T-cell (primary cell): ENCODE measurements at regions not wholly inside any gene's neighbourhood (a gene's known extent, or its start where the extent isn't known, plus 50 kb on each side); places are given as distances from the start of the nearest gene placed in this dataset.

Experiments
- ATAC-seq, 4 experiments: fragments of 200-7000 bp in 3 of 4; fragments of 150-1000 bp in 1 of 4; cut with Tn5 transposase; replicated peaks in 1 of 4; 1 replicate in 3 of 4; 2 replicates in 1 of 4; pipeline ENCODE4 v1.10.0; 2021; ENCODE audit warnings: moderate library complexity in 3 of 4, mild to moderate bottlenecking in 2 of 4, moderate number of reproducible peaks in 1 of 4
- CTCF ChIA-PET, 2 donors: fragments of 300-600 bp; sonication (Branson Sonifier 250); formaldehyde crosslinking; loops; one replicate each; lab custom pipeline; 2022; ENCODE audit warnings: antibody characterized with exemption in 2 of 2; lab: Charles Lee
- POLR2A ChIA-PET, 2 donors: fragments of 300-600 bp; sonication (Branson Sonifier 250); formaldehyde crosslinking; loops; one replicate each; lab custom pipeline; 2022; ENCODE audit warnings: antibody characterized with exemption in 2 of 2; lab: Charles Lee
- DNase-seq, 35 experiments: peaks; one replicate each; pipeline versions ENCODE4 v3.0.0 to v3.0.0-alpha.2; 2013 to 2023
- H3K27ac ChIP-seq: one replicate; pipeline ENCODE4 v1.5.1; 2013; ENCODE audit warnings: low read length
- H3K27me3 ChIP-seq, 2 experiments: replicated peaks in 1 of 2; 1 replicate in 1 of 2; 2 replicates in 1 of 2; pipeline versions ENCODE4 v1.6.1 to v1.7.0; 2013; ENCODE audit warnings: low read length in 1 of 2, mixed read lengths in 1 of 2; ENCODE audit not compliant: control insufficient read depth in 2 of 2, insufficient read depth in 2 of 2; ENCODE audit errors: extremely low read depth in 1 of 2
- H3K36me3 ChIP-seq, 2 donors: 1 replicate in 1 of 2; 2 replicates in 1 of 2; pipeline versions ENCODE4 v1.6.1 to v1.7.0; 2013; ENCODE audit warnings: low read length in 1 of 2; ENCODE audit not compliant: control insufficient read depth in 2 of 2, insufficient read depth in 1 of 2; ENCODE audit errors: extremely low read depth in 1 of 2
- H3K4me1 ChIP-seq, 2 experiments: 1 replicate in 1 of 2; 2 replicates in 1 of 2; pipeline versions ENCODE4 v1.6.1 to v1.7.0; 2013; ENCODE audit warnings: low read length in 2 of 2, mixed read lengths in 1 of 2; ENCODE audit not compliant: insufficient read depth in 2 of 2, control insufficient read depth in 1 of 2; ENCODE audit errors: extremely low read depth in 1 of 2
- H3K4me3 ChIP-seq, 2 donors: 1 replicate in 1 of 2; 2 replicates in 1 of 2; pipeline versions ENCODE4 v1.5.1 to v1.7.0; 2013; ENCODE audit warnings: mild to moderate bottlenecking in 2 of 2, low read length in 1 of 2, moderate library complexity in 1 of 2; ENCODE audit not compliant: control insufficient read depth in 1 of 2; ENCODE audit errors: extremely low read depth in 1 of 2
- H3K9me3 ChIP-seq: 2 replicates; pipeline ENCODE4 v1.7.0; 2013
- H3K27ac Mint-ChIP-seq, 2 donors: one replicate each; pipeline ENCODE4 v1.8.0; 2020 to 2021; ENCODE audit warnings: mild to moderate bottlenecking in 2 of 2, mixed read lengths in 2 of 2
- H3K27me3 Mint-ChIP-seq, 2 donors: one replicate each; pipeline ENCODE4 v1.8.0; 2021 to 2022; ENCODE audit warnings: mixed read lengths in 2 of 2
- H3K36me3 Mint-ChIP-seq: one replicate; pipeline ENCODE4 v1.8.0; 2021; ENCODE audit warnings: mixed read lengths
- H3K4me1 Mint-ChIP-seq, 3 donors: one replicate each; pipeline ENCODE4 v1.8.0; 2020 to 2022; ENCODE audit warnings: mixed read lengths in 3 of 3, mild to moderate bottlenecking in 1 of 3
- H3K4me3 Mint-ChIP-seq, 3 donors: one replicate each; pipeline ENCODE4 v1.8.0; 2020 to 2022; ENCODE audit warnings: mild to moderate bottlenecking in 3 of 3, mixed read lengths in 3 of 3, moderate library complexity in 3 of 3
- H3K9me3 Mint-ChIP-seq, 3 donors: one replicate each; pipeline ENCODE4 v1.8.0; 2020 to 2022; ENCODE audit warnings: mixed read lengths in 3 of 3
- WGBS: methylation state at CpG from one replicate; pipeline ENCODE4 v1.1.5; 2013; ENCODE audit warnings: missing lambda C conversion rate; ENCODE audit not compliant: insufficient coverage; 5-methylcytosine and 5-hydroxymethylcytosine counted together

- ChIA-PET POLR2A (no interaction called here), CTCF (no interaction called here)
- Histone ChIP-seq H3K27ac (no peak overlapping the region), H3K4me1 (no peaks in the 10 kb centered on the region), H3K27me3 (no peaks in the 10 kb centered on the region), H3K36me3 (no peaks in the 10 kb centered on the region), H3K9me3 (no peaks in the 10 kb centered on the region), H3K4me3 (no peak overlapping the region)
- ATAC-seq (no peak), DNase-seq (no peak)
- no peak overlapping the region for H3K4me3 Mint-ChIP-seq
- H3K27me3 Mint-ChIP-seq, result no peaks in the 10 kb centered on the region
- no CpG with 5 or more reads among the region's 1 CpG for WGBS
- H3K9me3 Mint-ChIP-seq, result peaks cover 12 to 26% (median 20%) of the 10 kb centered on the region in 3 donors
- H3K36me3 Mint-ChIP-seq, result no peaks in the 10 kb centered on the region
- H3K4me1 Mint-ChIP-seq, result no peaks in the 10 kb centered on the region
- no peak overlapping the region for H3K27ac Mint-ChIP-seq
These were observed 819.3 kb downstream of the KCNJ2 start for GRCh38 chr17:70988622-70989021.

DNA sequence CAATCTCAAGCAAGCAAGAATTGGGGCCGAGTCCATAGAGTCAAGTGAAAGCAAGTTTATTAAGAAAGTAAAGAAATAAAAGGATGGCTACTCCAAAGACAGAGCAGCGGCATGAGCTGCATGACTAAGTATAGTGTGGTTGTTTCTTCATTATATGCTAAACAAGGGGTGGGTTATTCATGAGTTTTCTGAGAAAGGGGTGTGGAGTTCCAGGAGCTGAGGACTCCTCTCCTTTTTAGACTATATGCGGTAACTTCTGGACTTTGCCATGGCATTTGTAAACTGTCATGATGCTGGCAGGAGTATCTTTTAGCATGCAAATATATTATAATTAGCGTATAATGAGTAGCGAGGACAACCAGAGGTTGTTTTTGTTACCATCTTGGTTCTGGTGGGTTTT lies 819.9 kb downstream of the KCNJ2 start:
- DNase-seq, result no peak
- CTCF ChIA-PET, result no interaction called here

DNA sequence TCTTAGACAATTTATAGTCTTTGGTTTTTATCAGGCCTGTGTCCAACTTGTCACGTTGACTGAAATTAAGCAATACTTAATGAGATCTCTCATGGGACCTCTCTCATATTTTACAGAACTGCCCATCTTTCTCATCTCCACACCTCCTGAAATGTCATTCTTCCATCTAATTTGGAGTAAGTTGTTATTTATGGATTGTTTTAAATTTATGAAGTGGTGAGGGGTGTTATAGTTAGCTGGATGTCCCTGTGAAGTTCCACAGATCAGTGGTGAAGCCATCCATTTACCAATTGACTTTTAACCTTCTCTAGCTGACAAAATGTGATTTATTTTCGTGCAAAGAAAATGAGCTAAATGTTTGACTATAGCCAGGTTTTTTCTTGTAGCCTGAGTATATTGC lies 824.9 kb downstream of the KCNJ2 start:
- H3K4me3 Mint-ChIP-seq, result no peak overlapping the region
- DNase-seq, result no peak
- CTCF ChIA-PET, result no interaction called here
- Histone ChIP-seq H3K4me1 (no peaks in the 10 kb centered on the region), H3K9me3 (no peaks in the 10 kb centered on the region), H3K27me3 (no peaks in the 10 kb centered on the region), H3K27ac (no peak overlapping the region), H3K4me3 (no peak overlapping the region), H3K36me3 (no peaks in the 10 kb centered on the region)
- H3K4me1 Mint-ChIP-seq, result no peaks in the 10 kb centered on the region
- no peaks in the 10 kb centered on the region for H3K27me3 Mint-ChIP-seq
- ATAC-seq, result no peak
- no peaks in the 10 kb centered on the region for H3K36me3 Mint-ChIP-seq
- POLR2A ChIA-PET, result no interaction called here
- peaks cover 9 to 16% (median 14%) of the 10 kb centered on the region in 3 donors for H3K9me3 Mint-ChIP-seq
- no CpG with 5 or more reads among the region's 2 CpGs for WGBS
- H3K27ac Mint-ChIP-seq, result no peak overlapping the region

More for the DNA sequence above, 819.9 kb downstream of the KCNJ2 start:
- POLR2A ChIA-PET, result no interaction called here
- Histone ChIP-seq H3K9me3 (no peaks in the 10 kb centered on the region), H3K36me3 (no peaks in the 10 kb centered on the region), H3K4me1 (no peaks in the 10 kb centered on the region), H3K27me3 (no peaks in the 10 kb centered on the region), H3K27ac (no peak overlapping the region), H3K4me3 (no peak overlapping the region)
- H3K27ac Mint-ChIP-seq, result no peak overlapping the region
- H3K36me3 Mint-ChIP-seq, result no peaks in the 10 kb centered on the region
- 70% methylated on average over 2 of the region's 5 CpGs for WGBS
- ATAC-seq, result no peak
- H3K9me3 Mint-ChIP-seq, result peaks cover 12 to 25% (median 23%) of the 10 kb centered on the region in 3 donors
- H3K4me3 Mint-ChIP-seq, result no peak overlapping the region
- H3K4me1 Mint-ChIP-seq, result no peaks in the 10 kb centered on the region
- H3K27me3 Mint-ChIP-seq, result no peaks in the 10 kb centered on the region

DNA sequence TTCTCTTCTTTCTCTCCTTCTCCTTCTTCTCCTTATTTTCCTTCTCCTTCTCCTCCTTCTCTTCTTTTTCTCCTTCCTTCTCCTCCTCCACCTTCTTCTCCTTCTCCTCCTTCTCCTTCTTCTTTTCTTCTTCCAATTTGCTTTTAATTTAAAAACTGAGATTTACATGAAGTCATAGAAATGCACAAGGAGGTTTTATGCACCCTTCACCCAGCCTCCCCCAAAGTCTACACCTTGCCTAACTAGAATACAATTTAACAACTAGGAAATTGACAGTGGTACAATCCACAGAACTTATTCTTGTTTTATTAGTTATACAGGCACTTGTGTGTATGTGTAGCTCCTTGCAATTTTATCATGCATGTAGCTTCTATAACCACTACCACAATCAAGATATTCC lies 826.7 kb downstream of the KCNJ2 start:
- no peak overlapping the region for H3K4me3 ChIP-seq
- ChIA-PET POLR2A (no interaction called here), CTCF (no interaction called here)
- Mint-ChIP-seq H3K4me3 (no peak overlapping the region), H3K27ac (no peak overlapping the region), H3K36me3 (no peaks in the 10 kb centered on the region), H3K9me3 (peaks cover 6 to 13% (median 12%) of the 10 kb centered on the region in 3 donors), H3K4me1 (no peaks in the 10 kb centered on the region), H3K27me3 (no peaks in the 10 kb centered on the region)
- DNase-seq (no peak), ATAC-seq (no peak)
- H3K27ac ChIP-seq, result no peak overlapping the region
- H3K36me3 ChIP-seq, result no peaks in the 10 kb centered on the region
- no peaks in the 10 kb centered on the region for H3K27me3 ChIP-seq
- H3K4me1 ChIP-seq, result no peaks in the 10 kb centered on the region
- H3K9me3 ChIP-seq, result no peaks in the 10 kb centered on the region

GRCh38 chr17:71003736-71004135 lies 834.4 kb downstream of the KCNJ2 start:
- peaks cover 0 to 8% (median 3%) of the 10 kb centered on the region in 3 donors for H3K9me3 Mint-ChIP-seq
- WGBS, result 82% methylated on average over 5 of the region's 12 CpGs
- H3K36me3 Mint-ChIP-seq, result no peaks in the 10 kb centered on the region
- no peaks in the 10 kb centered on the region for H3K27me3 Mint-ChIP-seq
- Histone ChIP-seq H3K4me1 (no peaks in the 10 kb centered on the region), H3K27me3 (no peaks in the 10 kb centered on the region), H3K4me3 (no peak overlapping the region), H3K9me3 (no peaks in the 10 kb centered on the region), H3K27ac (no peak overlapping the region), H3K36me3 (no peaks in the 10 kb centered on the region)
- no peak overlapping the region for H3K27ac Mint-ChIP-seq
- ATAC-seq, result no peak
- no peak for DNase-seq
- ChIA-PET POLR2A (no interaction called here), CTCF (no interaction called here)
- H3K4me3 Mint-ChIP-seq, result no peak overlapping the region
- H3K4me1 Mint-ChIP-seq, result no peaks in the 10 kb centered on the region

DNA sequence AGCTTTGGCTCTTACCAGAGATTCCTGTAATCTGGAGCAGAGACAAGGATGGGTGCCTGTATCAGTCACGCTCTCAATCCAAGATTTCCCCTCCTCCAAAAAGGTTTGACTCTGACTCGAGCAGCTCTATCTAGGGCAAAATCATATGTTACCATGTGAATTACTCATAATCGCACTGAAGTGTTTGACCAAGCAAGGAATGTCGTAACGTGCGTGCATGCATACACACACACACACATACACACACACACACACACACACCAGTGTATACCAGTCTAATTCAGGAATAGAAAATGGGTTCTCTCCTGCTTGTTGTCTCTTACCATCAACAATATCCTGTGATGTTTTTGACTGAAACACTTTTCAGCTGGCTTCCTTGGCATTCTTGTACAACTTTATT lies 835.1 kb downstream of the KCNJ2 start:
- no peak overlapping the region for H3K27ac Mint-ChIP-seq
- POLR2A ChIA-PET, result no interaction called here

GRCh38 chr17:71011391-71011790 lies 842.1 kb downstream of the KCNJ2 start:
- H3K9me3 Mint-ChIP-seq, result peaks cover 0 to 12% (median 8%) of the 10 kb centered on the region in 3 donors
- Histone ChIP-seq H3K9me3 (no peaks in the 10 kb centered on the region), H3K4me1 (no peaks in the 10 kb centered on the region), H3K27me3 (no peaks in the 10 kb centered on the region), H3K4me3 (no peak overlapping the region), H3K27ac (no peak overlapping the region), H3K36me3 (no peaks in the 10 kb centered on the region)
- no peak overlapping the region for H3K27ac Mint-ChIP-seq
- H3K36me3 Mint-ChIP-seq, result no peaks in the 10 kb centered on the region
- no peak for DNase-seq
- no peaks in the 10 kb centered on the region for H3K4me1 Mint-ChIP-seq
- 33% methylated on average over 2 of the region's 4 CpGs for WGBS
- H3K4me3 Mint-ChIP-seq, result no peak overlapping the region
- ChIA-PET POLR2A (no interaction called here), CTCF (no interaction called here)
- no peak for ATAC-seq
- H3K27me3 Mint-ChIP-seq, result no peaks in the 10 kb centered on the region

More for the DNA sequence above, 835.1 kb downstream of the KCNJ2 start:
- CTCF ChIA-PET, result no interaction called here
- no peaks in the 10 kb centered on the region for H3K36me3 Mint-ChIP-seq
- no peaks in the 10 kb centered on the region for H3K36me3 ChIP-seq
- no peaks in the 10 kb centered on the region for H3K9me3 ChIP-seq
- H3K9me3 Mint-ChIP-seq, result peaks cover 0 to 8% (median 3%) of the 10 kb centered on the region in 3 donors
- H3K4me1 Mint-ChIP-seq, result no peaks in the 10 kb centered on the region
- H3K4me3 ChIP-seq, result no peak overlapping the region
- no peak overlapping the region for H3K27ac ChIP-seq
- no peak overlapping the region for H3K4me3 Mint-ChIP-seq
- 80% methylated on average over 2 of the region's 6 CpGs for WGBS
- ATAC-seq (no peak), DNase-seq (no peak)
- no peaks in the 10 kb centered on the region for H3K27me3 ChIP-seq
- H3K27me3 Mint-ChIP-seq, result no peaks in the 10 kb centered on the region
- no peaks in the 10 kb centered on the region for H3K4me1 ChIP-seq
